Smooth muscle cell (in vitro differentiated cells): ENCODE measurements at regions not wholly inside any gene's neighbourhood (a gene's known extent, or its start where the extent isn't known, plus 50 kb on each side); places are given as distances from the start of the nearest gene placed in this dataset.

Experiments
- DNase-seq: peaks from one replicate; lab custom pipeline; 2025; ENCODE audit not compliant: unreplicated experiment; lab: John Stamatoyannopoulos, UW
- H2AFZ ChIP-seq: fragments of 200-600 bp; sonication (generic); 2 replicates; pipeline ENCODE4 v1.6.0; 2016; ENCODE audit warnings: antibody characterized with exemption, low read depth, mild to moderate bottlenecking
- H3F3A ChIP-seq: fragments of 200-600 bp; sonication (generic); 2 replicates; pipeline ENCODE4 v1.6.0; 2017; ENCODE audit warnings: antibody characterized with exemption, low read depth
- H3K27ac ChIP-seq: fragments of 200-600 bp; sonication (generic); 2 replicates; pipeline ENCODE4 v1.5.1; 2016; ENCODE audit warnings: low read depth, mild to moderate bottlenecking
- H3K27me3 ChIP-seq: fragments of 200-600 bp; sonication (generic); 2 replicates; pipeline ENCODE4 v1.6.1; 2016; ENCODE audit warnings: low read depth, mild to moderate bottlenecking
- H3K36me3 ChIP-seq: fragments of 200-600 bp; sonication (generic); 2 replicates; pipeline ENCODE4 v1.5.1; 2016; ENCODE audit warnings: low read depth
- H3K4me1 ChIP-seq: fragments of 200-600 bp; sonication (generic); 2 replicates; pipeline ENCODE4 v1.5.1; 2016; ENCODE audit warnings: low read depth
- H3K4me2 ChIP-seq: fragments of 200-600 bp; sonication (generic); 2 replicates; pipeline ENCODE4 v1.6.0; 2016; ENCODE audit warnings: mild to moderate bottlenecking
- H3K4me3 ChIP-seq: fragments of 200-600 bp; sonication (generic); 2 replicates; pipeline ENCODE4 v1.5.1; 2016; ENCODE audit warnings: mild to moderate bottlenecking
- H3K79me2 ChIP-seq: fragments of 200-600 bp; sonication (generic); 2 replicates; pipeline ENCODE4 v1.6.0; 2016; ENCODE audit warnings: low read depth, mild to moderate bottlenecking
- H3K9ac ChIP-seq: fragments of 200-600 bp; sonication (generic); 2 replicates; pipeline ENCODE4 v1.6.0; 2016; ENCODE audit warnings: low read depth
- H3K9me3 ChIP-seq: fragments of 200-600 bp; sonication (generic); replicated peaks from 2 replicates; pipeline ENCODE4 v1.5.1; 2016; ENCODE audit warnings: low read depth
- H4K20me1 ChIP-seq: fragments of 200-600 bp; sonication (generic); 2 replicates; pipeline ENCODE4 v1.6.0; 2016; ENCODE audit warnings: low read depth
- WGBS: methylation state at CpG from one replicate; pipeline ENCODE4 v1.1.7; 2016; ENCODE audit warnings: low lambda C conversion rate; 5-methylcytosine and 5-hydroxymethylcytosine counted together
- TF ChIP-seq, protein P1 (sequence below): fragments of 200-600 bp; sonication (generic); IDR thresholded peaks from 2 replicates; pipeline ENCODE4 v1.5.1; 2017; ENCODE audit warnings: borderline replicate concordance, mild to moderate bottlenecking, antibody characterized with exemption; ENCODE audit not compliant: insufficient read depth, poor library complexity, severe bottlenecking

- Histone ChIP-seq H3K4me2 (no peak overlapping the region), H3K4me1 (peaks cover 12% of the 10 kb centered on the region), H3K4me3 (no peak overlapping the region), H3K27me3 (no peaks in the 10 kb centered on the region), H2AFZ (no peak overlapping the region), H3K27ac (no peak overlapping the region), H3K9me3 (no peaks in the 10 kb centered on the region), H4K20me1 (no peaks in the 10 kb centered on the region), H3F3A (no peaks in the 10 kb centered on the region), H3K79me2 (no peaks in the 10 kb centered on the region), H3K9ac (no peak overlapping the region), H3K36me3 (no peaks in the 10 kb centered on the region)
- no peak for DNase-seq
- TF ChIP-seq, protein P1, sequence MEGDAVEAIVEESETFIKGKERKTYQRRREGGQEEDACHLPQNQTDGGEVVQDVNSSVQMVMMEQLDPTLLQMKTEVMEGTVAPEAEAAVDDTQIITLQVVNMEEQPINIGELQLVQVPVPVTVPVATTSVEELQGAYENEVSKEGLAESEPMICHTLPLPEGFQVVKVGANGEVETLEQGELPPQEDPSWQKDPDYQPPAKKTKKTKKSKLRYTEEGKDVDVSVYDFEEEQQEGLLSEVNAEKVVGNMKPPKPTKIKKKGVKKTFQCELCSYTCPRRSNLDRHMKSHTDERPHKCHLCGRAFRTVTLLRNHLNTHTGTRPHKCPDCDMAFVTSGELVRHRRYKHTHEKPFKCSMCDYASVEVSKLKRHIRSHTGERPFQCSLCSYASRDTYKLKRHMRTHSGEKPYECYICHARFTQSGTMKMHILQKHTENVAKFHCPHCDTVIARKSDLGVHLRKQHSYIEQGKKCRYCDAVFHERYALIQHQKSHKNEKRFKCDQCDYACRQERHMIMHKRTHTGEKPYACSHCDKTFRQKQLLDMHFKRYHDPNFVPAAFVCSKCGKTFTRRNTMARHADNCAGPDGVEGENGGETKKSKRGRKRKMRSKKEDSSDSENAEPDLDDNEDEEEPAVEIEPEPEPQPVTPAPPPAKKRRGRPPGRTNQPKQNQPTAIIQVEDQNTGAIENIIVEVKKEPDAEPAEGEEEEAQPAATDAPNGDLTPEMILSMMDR = no peak
- WGBS = 49% methylated on average over 4 of the region's 4 CpGs
Measured at GRCh38 chr16:51408357-51408756, 257.3 kb upstream of the SALL1 start.

DNA sequence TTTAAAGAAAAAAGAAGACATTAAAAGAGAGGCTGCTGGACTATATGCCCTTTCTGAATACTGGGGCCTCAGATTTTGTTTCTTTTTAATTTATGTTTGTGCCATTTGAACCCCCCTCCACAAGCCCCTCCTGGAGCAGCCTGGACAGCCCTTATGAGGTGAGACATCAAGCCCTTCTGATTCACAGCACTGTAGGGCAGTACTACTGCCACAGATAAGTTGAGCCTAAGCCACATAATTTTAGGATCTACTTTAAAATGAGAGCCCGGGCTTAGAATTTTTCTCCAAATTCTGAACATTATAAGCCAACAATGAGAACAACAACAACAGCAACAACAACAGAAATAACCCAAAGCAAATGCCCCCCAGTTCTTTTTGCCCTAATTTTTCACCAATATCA lies 256.9 kb upstream of the SALL1 start:
- no peak for DNase-seq
- Histone ChIP-seq H3K36me3 (no peaks in the 10 kb centered on the region), H3K4me1 (peaks cover 12% of the 10 kb centered on the region), H3K27ac (no peak overlapping the region), H3F3A (no peaks in the 10 kb centered on the region), H4K20me1 (no peaks in the 10 kb centered on the region), H3K9ac (no peak overlapping the region), H3K79me2 (no peaks in the 10 kb centered on the region), H3K4me2 (no peak overlapping the region), H2AFZ (no peak overlapping the region), H3K9me3 (no peaks in the 10 kb centered on the region), H3K4me3 (no peak overlapping the region), H3K27me3 (no peaks in the 10 kb centered on the region)
- 93% methylated on average over 1 of the region's 1 CpG for WGBS
- TF ChIP-seq, protein P1 = no peak

DNA sequence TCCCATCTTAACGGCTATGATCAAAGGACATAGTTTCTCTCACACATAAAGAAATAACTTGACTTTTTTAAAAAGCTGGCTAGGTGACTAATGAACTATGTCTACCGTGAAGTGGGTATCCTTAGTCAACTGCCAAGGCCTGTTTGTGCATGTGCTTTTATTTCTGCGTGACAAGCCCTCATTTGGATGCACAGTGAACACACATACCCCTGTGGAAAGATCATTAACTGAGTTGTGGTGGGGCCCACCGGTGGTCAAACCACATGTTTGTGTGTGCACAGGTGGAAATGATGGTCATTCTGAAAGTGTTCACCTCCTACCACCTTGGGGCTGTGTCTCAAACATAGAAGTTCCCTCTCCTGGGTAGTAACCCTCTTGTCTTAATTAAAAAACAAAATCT lies 256.1 kb upstream of the SALL1 start:
- Histone ChIP-seq H3K4me2 (no peak overlapping the region), H3K27ac (no peak overlapping the region), H3K4me1 (peaks cover 12% of the 10 kb centered on the region), H3K9me3 (no peaks in the 10 kb centered on the region), H3K27me3 (no peaks in the 10 kb centered on the region), H3K36me3 (no peaks in the 10 kb centered on the region), H3K79me2 (no peaks in the 10 kb centered on the region), H3K9ac (no peak overlapping the region), H2AFZ (no peak overlapping the region), H3K4me3 (no peak overlapping the region), H3F3A (no peaks in the 10 kb centered on the region), H4K20me1 (no peaks in the 10 kb centered on the region)
- 91% methylated on average over 4 of the region's 4 CpGs for WGBS
- TF ChIP-seq, protein P1 = no peak
- no peak for DNase-seq

DNA sequence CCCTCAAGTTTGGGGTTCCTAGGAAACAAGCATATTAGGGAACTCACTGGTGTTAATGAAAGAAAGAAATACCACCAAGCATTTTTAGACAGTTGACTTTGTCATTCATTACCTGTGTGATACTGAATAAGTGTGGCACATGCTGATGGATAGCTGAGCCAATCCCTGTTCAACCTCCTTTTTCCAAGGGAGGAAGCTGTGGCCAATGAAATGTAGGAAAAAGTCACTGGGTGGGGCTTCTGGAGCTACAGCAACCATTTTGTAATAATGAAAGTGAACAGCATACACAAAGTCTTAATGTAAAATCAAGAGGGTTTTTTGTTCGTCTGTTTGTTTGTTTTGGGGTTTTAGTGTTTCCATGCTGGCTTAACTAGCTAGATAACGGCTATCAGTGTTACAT lies 254.3 kb upstream of the SALL1 start:
- Histone ChIP-seq H3K27ac (no peak overlapping the region), H3K9me3 (no peaks in the 10 kb centered on the region), H3K9ac (no peak overlapping the region), H3K79me2 (no peaks in the 10 kb centered on the region), H3K4me1 (peaks cover 12% of the 10 kb centered on the region), H3K27me3 (no peaks in the 10 kb centered on the region), H4K20me1 (no peaks in the 10 kb centered on the region), H3K4me3 (no peak overlapping the region), H3F3A (no peaks in the 10 kb centered on the region), H3K36me3 (no peaks in the 10 kb centered on the region), H3K4me2 (no peak overlapping the region), H2AFZ (no peak overlapping the region)
- 53% methylated on average over 2 of the region's 2 CpGs for WGBS
- TF ChIP-seq, protein P1 = no peak
- no peak for DNase-seq
